Neural progenitor cell (in vitro differentiated cells): ENCODE measurements at regions not wholly inside any gene's neighbourhood (a gene's known extent, or its start where the extent isn't known, plus 50 kb on each side); places are given as distances from the start of the nearest gene placed in this dataset.

Experiments used
- EZH2 ChIP-seq: fragments of 200-600 bp; sonication (generic); IDR thresholded peaks from 2 replicates; pipeline ENCODE4 v1.6.1; 2017; ENCODE audit warnings: antibody characterized with exemption, mild to moderate bottlenecking, moderate library complexity
- EZH2phosphoT487 ChIP-seq: fragments of 200-600 bp; sonication (generic); IDR thresholded peaks from 2 replicates; pipeline ENCODE4 v1.6.1; 2017; ENCODE audit warnings: antibody characterized with exemption
- TF ChIP-seq, protein P1 (sequence below): fragments of 200-600 bp; sonication (generic); IDR thresholded peaks from 2 replicates; pipeline ENCODE4 v1.5.1; 2017; ENCODE audit warnings: antibody characterized with exemption, mild to moderate bottlenecking

DNA sequence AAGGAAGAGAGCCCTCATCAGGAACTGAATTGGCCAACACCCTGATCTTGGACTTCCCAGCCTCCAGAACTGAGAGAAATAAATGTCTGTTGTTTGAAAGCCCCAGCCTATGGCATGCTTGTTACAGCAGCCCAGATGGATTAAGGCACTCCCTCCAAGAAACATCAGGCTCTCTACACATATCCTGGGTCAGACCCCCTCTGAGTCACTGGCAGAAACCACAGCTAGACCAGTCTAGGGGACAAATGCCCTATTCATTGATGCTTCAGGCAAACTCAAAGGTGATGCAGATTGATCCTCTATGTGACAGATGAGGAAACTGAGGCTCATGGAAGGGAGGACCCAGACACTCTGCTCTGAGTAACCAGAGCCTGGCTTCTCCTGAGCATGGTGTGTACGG, 116.8 kb downstream of the WSCD1 start:
- TF ChIP-seq, protein P1, sequence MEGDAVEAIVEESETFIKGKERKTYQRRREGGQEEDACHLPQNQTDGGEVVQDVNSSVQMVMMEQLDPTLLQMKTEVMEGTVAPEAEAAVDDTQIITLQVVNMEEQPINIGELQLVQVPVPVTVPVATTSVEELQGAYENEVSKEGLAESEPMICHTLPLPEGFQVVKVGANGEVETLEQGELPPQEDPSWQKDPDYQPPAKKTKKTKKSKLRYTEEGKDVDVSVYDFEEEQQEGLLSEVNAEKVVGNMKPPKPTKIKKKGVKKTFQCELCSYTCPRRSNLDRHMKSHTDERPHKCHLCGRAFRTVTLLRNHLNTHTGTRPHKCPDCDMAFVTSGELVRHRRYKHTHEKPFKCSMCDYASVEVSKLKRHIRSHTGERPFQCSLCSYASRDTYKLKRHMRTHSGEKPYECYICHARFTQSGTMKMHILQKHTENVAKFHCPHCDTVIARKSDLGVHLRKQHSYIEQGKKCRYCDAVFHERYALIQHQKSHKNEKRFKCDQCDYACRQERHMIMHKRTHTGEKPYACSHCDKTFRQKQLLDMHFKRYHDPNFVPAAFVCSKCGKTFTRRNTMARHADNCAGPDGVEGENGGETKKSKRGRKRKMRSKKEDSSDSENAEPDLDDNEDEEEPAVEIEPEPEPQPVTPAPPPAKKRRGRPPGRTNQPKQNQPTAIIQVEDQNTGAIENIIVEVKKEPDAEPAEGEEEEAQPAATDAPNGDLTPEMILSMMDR: no peak
- TF ChIP-seq EZH2: no peak
- TF ChIP-seq EZH2phosphoT487: no peak
